GM12878 (cell line): ENCODE measurements at regions not wholly inside any gene's neighbourhood (a gene's known extent, or its start where the extent isn't known, plus 50 kb on each side); places are given as distances from the start of the nearest gene placed in this dataset.

Experiments used
- ATAC-seq: fragments of 200-7000 bp; cut with Tn5 transposase; 3 replicates; pipeline ENCODE4 v1.9.1; 2020; ENCODE audit warnings: mild to moderate bottlenecking, moderate library complexity
- BruUV-seq: library from RNA; stranded (reverse); fragments of 400-500 nt; replicated peaks from 2 replicates; lab custom pipeline; 2021; lab: Mats Ljungman, UMichigan
- CTCF ChIA-PET: fragments of 300-600 bp; sonication (Branson Sonifier 250); formaldehyde crosslinking; extraction: SDS; loops from one replicate; lab custom pipeline; 2021; ENCODE audit warnings: inconsistent platforms; lab: Yijun Ruan, JAX
- POLR2A ChIA-PET: fragments of 350-600 bp; formaldehyde crosslinking; extraction: SDS; loops from one replicate; lab custom pipeline; 2021; ENCODE audit warnings: inconsistent platforms; lab: Charles Lee
- RAD21 ChIA-PET: fragments of 300-600 bp; sonication (Branson Sonifier 250); formaldehyde crosslinking; loops from one replicate; lab custom pipeline; 2023; ENCODE audit warnings: antibody characterized with exemption; ENCODE audit not compliant: unreplicated experiment; lab: Charles Lee
- SMC1A ChIA-PET: fragments of 300-600 bp; sonication (Branson Sonifier 250); formaldehyde crosslinking; loops from one replicate; lab custom pipeline; 2023; ENCODE audit not compliant: unreplicated experiment, uncharacterized antibody; lab: Charles Lee
- DNase-seq: peaks from one replicate; pipeline ENCODE4 v3.0.0-alpha.2; 2011; ENCODE audit warnings: low read depth, low spot score
- FAIRE-seq: peaks from 3 replicates; lab custom pipeline; 2011; peaks lifted over from hg19 to GRCh38; lab: Jason Lieb, UNC
- H2AFZ ChIP-seq: 2 replicates; pipeline ENCODE4 v1.6.0; 2011; ENCODE audit warnings: low read depth, low read length, control low read depth; ENCODE audit not compliant: control insufficient read depth
- H3K27ac ChIP-seq: 2 replicates; pipeline ENCODE4 v1.5.1; 2011; ENCODE audit warnings: control low read depth; ENCODE audit not compliant: control insufficient read depth, insufficient read depth
- H3K27me3 ChIP-seq, 2 experiments: replicated peaks in 1 of 2; 2 replicates each; pipeline versions ENCODE4 v1.6.0 to v1.6.1; 2011; ENCODE audit warnings: low read length in 1 of 2; ENCODE audit not compliant: control insufficient read depth in 2 of 2, insufficient read depth in 2 of 2
- H3K36me3 ChIP-seq, 2 experiments: 2 replicates each; pipeline ENCODE4 v1.5.1; 2011; ENCODE audit warnings: low read length in 1 of 2; ENCODE audit not compliant: control insufficient read depth in 2 of 2, insufficient read depth in 2 of 2
- H3K4me1 ChIP-seq: 2 replicates; pipeline ENCODE4 v1.6.1; 2011; ENCODE audit warnings: mild to moderate bottlenecking, low read length, moderate library complexity, mixed read lengths; ENCODE audit not compliant: control insufficient read depth, insufficient read depth
- H3K4me2 ChIP-seq: 2 replicates; pipeline ENCODE4 v1.6.0; 2011; ENCODE audit warnings: control low read depth; ENCODE audit not compliant: control insufficient read depth, insufficient read depth
- H3K4me3 ChIP-seq: fragments of 200-600 bp; sonication (generic); 2 replicates; pipeline ENCODE4 v1.5.1; 2016
- H3K79me2 ChIP-seq: 2 replicates; pipeline ENCODE4 v1.6.0; 2011; ENCODE audit warnings: low read length; ENCODE audit not compliant: control insufficient read depth, insufficient read depth
- H3K9ac ChIP-seq: 2 replicates; pipeline ENCODE4 v1.8.0; 2011; ENCODE audit warnings: low read length, control low read depth, mixed read lengths; ENCODE audit not compliant: control insufficient read depth, insufficient read depth
- H3K9me3 ChIP-seq: replicated peaks from 3 replicates; pipeline ENCODE4 v1.5.1; 2011; ENCODE audit warnings: mild to moderate bottlenecking, low read length; ENCODE audit not compliant: control insufficient read depth, insufficient read depth
- H4K20me1 ChIP-seq: 2 replicates; pipeline ENCODE4 v1.6.0; 2011; ENCODE audit not compliant: control insufficient read depth, insufficient read depth
- ATF2 ChIP-seq: IDR thresholded peaks from 2 replicates; pipeline ENCODE4 v1.6.1; 2012; ENCODE audit warnings: low read length, inconsistent platforms
- HSF1 ChIP-seq: fragments of 150-350 bp; IDR thresholded peaks from 2 replicates; pipeline ENCODE4 v1.6.1; 2014; ENCODE audit warnings: mild to moderate bottlenecking, low read depth, low read length
- KAT2A ChIP-seq: conservative IDR thresholded peaks from 2 replicates; pipeline ENCODE4 v1.6.1; 2011; ENCODE audit warnings: low read depth, low read length; ENCODE audit not compliant: control insufficient read depth
- MEF2A ChIP-seq: IDR thresholded peaks from 2 replicates; pipeline ENCODE4 v1.6.1; 2011; ENCODE audit warnings: low read depth, mild to moderate bottlenecking, low read length, moderate library complexity; ENCODE audit not compliant: insufficient read depth
- MEF2B ChIP-seq: fragments of 450-650 bp; IDR thresholded peaks from 2 replicates; pipeline ENCODE4 v1.6.1; 2018; ENCODE audit warnings: mild to moderate bottlenecking, moderate library complexity; ENCODE audit not compliant: partially characterized antibody, poor library complexity, severe bottlenecking
- NRF1 ChIP-seq: conservative IDR thresholded peaks from 2 replicates; pipeline ENCODE4 v1.6.1; 2011; ENCODE audit warnings: mild to moderate bottlenecking, low read depth, low read length, improper control_type of control experiment
- PAX5 ChIP-seq: IDR thresholded peaks from 2 replicates; pipeline ENCODE4 v1.6.1; 2011; ENCODE audit warnings: low read depth, low read length, borderline replicate concordance
- PKNOX1 ChIP-seq: fragments of 450-650 bp; IDR thresholded peaks from 2 replicates; pipeline ENCODE4 v1.6.1; 2016; ENCODE audit warnings: mild to moderate bottlenecking
- POLR2AphosphoS5 ChIP-seq: IDR thresholded peaks from 2 replicates; pipeline ENCODE4 v1.6.1; 2011; ENCODE audit warnings: mild to moderate bottlenecking, low read length, inconsistent platforms
- RAD51 ChIP-seq: fragments of 450-650 bp; IDR thresholded peaks from 2 replicates; pipeline ENCODE4 v1.6.1; 2016; ENCODE audit warnings: moderate library complexity, mild to moderate bottlenecking, inconsistent platforms
- RCOR1 ChIP-seq: conservative IDR thresholded peaks from 2 replicates; pipeline ENCODE4 v1.6.1; 2012; ENCODE audit warnings: low read depth, low read length, improper control_type of control experiment
- SIX5 ChIP-seq: IDR thresholded peaks from 2 replicates; pipeline ENCODE4 v1.6.1; 2011; ENCODE audit warnings: mild to moderate bottlenecking, low read depth, low read length, moderate library complexity; ENCODE audit not compliant: severe bottlenecking
- SP1 ChIP-seq: IDR thresholded peaks from one replicate; pipeline ENCODE4 v1.6.1; 2011; ENCODE audit warnings: low read depth, low read length
- SREBF2 ChIP-seq: IDR thresholded peaks from 2 replicates; pipeline ENCODE4 v1.6.1; 2012; ENCODE audit warnings: mild to moderate bottlenecking, low read length
- TAF1 ChIP-seq: IDR thresholded peaks from 2 replicates; pipeline ENCODE4 v1.6.1; 2011; ENCODE audit warnings: mild to moderate bottlenecking, low read depth, low read length, borderline replicate concordance
- ZBED1 ChIP-seq: IDR thresholded peaks from 2 replicates; pipeline ENCODE4 v1.6.1; 2016; ENCODE audit warnings: borderline replicate concordance
- ZNF274 ChIP-seq: IDR thresholded peaks from one replicate; pipeline ENCODE4 v1.8.0; 2011; ENCODE audit not compliant: insufficient read length, insufficient read depth
- WGBS: methylation state at CpG from one replicate; pipeline ENCODE4 v1.1.6; 2016; ENCODE audit warnings: low lambda C conversion rate; ENCODE audit not compliant: insufficient replicate concordance, insufficient coverage; ENCODE audit errors: missing lambda C conversion rate; 5-methylcytosine and 5-hydroxymethylcytosine counted together
- in situ Hi-C: fragments of 300-500 bp; cut with MboI; formaldehyde crosslinking; loops from 9 replicates; pipeline ENCODE4 v1.14.3; 2018; ENCODE audit warnings: mixed read lengths
- intact Hi-C: fragments of 100-400 bp; cut with micrococcal nuclease; formaldehyde crosslinking; loops from one replicate; pipeline ENCODE4 v1.14.2; 2022; ENCODE audit not compliant: unreplicated experiment
- TF ChIP-seq, protein P1 (sequence below): IDR thresholded peaks from 2 replicates; pipeline ENCODE4 v1.6.1; 2011; ENCODE audit warnings: borderline replicate concordance, low read depth, mild to moderate bottlenecking, moderate library complexity, low read length; ENCODE audit not compliant: insufficient read depth, poor library complexity, severe bottlenecking

GRCh38 chr6:111973927-111974639 is 79.8 kb upstream of the CCN6 start:
- no peak for TF ChIP-seq ATF2
- TF ChIP-seq, protein P1, sequence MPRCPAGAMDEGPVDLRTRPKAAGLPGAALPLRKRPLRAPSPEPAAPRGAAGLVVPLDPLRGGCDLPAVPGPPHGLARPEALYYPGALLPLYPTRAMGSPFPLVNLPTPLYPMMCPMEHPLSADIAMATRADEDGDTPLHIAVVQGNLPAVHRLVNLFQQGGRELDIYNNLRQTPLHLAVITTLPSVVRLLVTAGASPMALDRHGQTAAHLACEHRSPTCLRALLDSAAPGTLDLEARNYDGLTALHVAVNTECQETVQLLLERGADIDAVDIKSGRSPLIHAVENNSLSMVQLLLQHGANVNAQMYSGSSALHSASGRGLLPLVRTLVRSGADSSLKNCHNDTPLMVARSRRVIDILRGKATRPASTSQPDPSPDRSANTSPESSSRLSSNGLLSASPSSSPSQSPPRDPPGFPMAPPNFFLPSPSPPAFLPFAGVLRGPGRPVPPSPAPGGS = no peak
- TF ChIP-seq SP1 = no peak
- TF ChIP-seq SREBF2 = no peak
- TF ChIP-seq ZBED1 = no peak
- TF ChIP-seq POLR2AphosphoS5 = no peak
- no peak for TF ChIP-seq NRF1
- TF ChIP-seq PKNOX1 = no peak
- TF ChIP-seq RCOR1 = no peak
- TF ChIP-seq TAF1 = no peak
- no peak for TF ChIP-seq KAT2A
- TF ChIP-seq HSF1 = no peak
- no peak for TF ChIP-seq PAX5
- TF ChIP-seq MEF2B = no peak
- no peak for TF ChIP-seq SIX5
- TF ChIP-seq MEF2A = no peak
- TF ChIP-seq ZNF274 = no peak
- TF ChIP-seq RAD51 = no peak
- RAD21 ChIA-PET = no interaction called here
- CTCF ChIA-PET = interaction anchor here (0.6 to 1.4 kb wide), 5 partner anchors 12 to 69 kb away, joined by 3 to 4 read pairs (median 4); no protein-coding TSS in a partner anchor
- in situ Hi-C loops (no loop called here), intact Hi-C loops (no loop called here)
- Histone ChIP-seq H3K4me2 (no peak overlapping the region), H3K27ac (no peak overlapping the region), H2AFZ (no peak overlapping the region), H4K20me1 (no peaks in the 10 kb centered on the region), H3K4me1 (peaks cover 10% of the 10 kb centered on the region), H3K36me3 (no peaks in the 10 kb centered on the region), H3K4me3 (no peak overlapping the region), H3K79me2 (no peaks in the 10 kb centered on the region), H3K9ac (no peak overlapping the region), H3K9me3 (no peaks in the 10 kb centered on the region; the same call in 2 of the 3 replicates), H3K27me3 (no peaks in the 10 kb centered on the region)
- no TSS peak for BruUV-seq
- SMC1A ChIA-PET = interaction anchor here (0.6 to 1.9 kb wide), 9 partner anchors 11 to 298 kb away, joined by 3 to 5 read pairs (median 3); no protein-coding TSS in a partner anchor
- ATAC-seq (no peak), DNase-seq (no peak), FAIRE-seq (no peak)
- WGBS = 48% methylated on average over 5 of the region's 5 CpGs
- POLR2A ChIA-PET = no interaction called here
